GM18907 (cell line): ENCODE measurements at regions not wholly inside any gene's neighbourhood (a gene's known extent, or its start where the extent isn't known, plus 50 kb on each side); places are given as distances from the start of the nearest gene placed in this dataset.

Source experiments
- ATAC-seq: cut with Tn5 transposase; IDR thresholded peaks from one replicate; pipeline ENCODE4 v1.9.1; 2021; ENCODE audit warnings: mild to moderate bottlenecking, moderate library complexity; ENCODE audit not compliant: unreplicated experiment

GRCh38 chr1:104435255-104435654 is 685.6 kb downstream of the AMY1C start:
- no peak for ATAC-seq

GRCh38 chr1:104440011-104440410 is 690.3 kb downstream of the AMY1C start:
- ATAC-seq: no peak

GRCh38 chr1:104456724-104457123 is 707.0 kb downstream of the AMY1C start:
- ATAC-seq: no peak

GRCh38 chr1:104459886-104460285 is 710.2 kb downstream of the AMY1C start:
- ATAC-seq: no peak

- ATAC-seq: no peak
These were observed 711.2 kb downstream of the AMY1C start for GRCh38 chr1:104460880-104461279.

- ATAC-seq: no peak
These were observed 713.5 kb downstream of the AMY1C start for GRCh38 chr1:104463126-104463697.

GRCh38 chr1:104466068-104466467 is 716.4 kb downstream of the AMY1C start:
- ATAC-seq: no peak

- ATAC-seq: peak; percentile 63
These were observed 717.9 kb downstream of the AMY1C start for GRCh38 chr1:104467590-104467989.

GRCh38 chr1:104468282-104468681 is 718.6 kb downstream of the AMY1C start:
- peak; percentile 77 for ATAC-seq

- ATAC-seq: no peak
These were observed 726.4 kb downstream of the AMY1C start for GRCh38 chr1:104476126-104476525.

GRCh38 chr1:104488296-104489015 is 738.8 kb downstream of the AMY1C start:
- ATAC-seq: no peak

GRCh38 chr1:104526158-104526795 is 776.6 kb downstream of the AMY1C start:
- no peak for ATAC-seq

GRCh38 chr1:104531990-104532389 is 782.3 kb downstream of the AMY1C start:
- ATAC-seq: no peak

- ATAC-seq: no peak
These were observed 824.9 kb downstream of the AMY1C start for GRCh38 chr1:104574620-104575019.

- peak; percentile 76 for ATAC-seq
These were observed 843.2 kb downstream of the AMY1C start for GRCh38 chr1:104592926-104593325.

GRCh38 chr1:104593413-104594187 is 843.9 kb downstream of the AMY1C start:
- peak; percentile 67 for ATAC-seq

GRCh38 chr1:104617474-104617873 is 867.8 kb downstream of the AMY1C start:
- no peak for ATAC-seq

- no peak for ATAC-seq
These were observed 871.5 kb downstream of the AMY1C start for GRCh38 chr1:104621221-104621620.

GRCh38 chr1:104624538-104624937 is 874.8 kb downstream of the AMY1C start:
- ATAC-seq: no peak

- ATAC-seq: no peak
These were observed 879.9 kb downstream of the AMY1C start for GRCh38 chr1:104629589-104629988.

- ATAC-seq: no peak
These were observed 881.0 kb downstream of the AMY1C start for GRCh38 chr1:104630567-104631149.
